Mesenchymal stem cell (in vitro differentiated cells and primary cell): ENCODE measurements at regions not wholly inside any gene's neighbourhood (a gene's known extent, or its start where the extent isn't known, plus 50 kb on each side); places are given as distances from the start of the nearest gene placed in this dataset.

Experiments used
- DNase-seq: peaks from one replicate; pipeline ENCODE4 v3.0.0-alpha.2; 2013
- H2AFZ ChIP-seq: one replicate; pipeline ENCODE4 v1.6.1; 2013; ENCODE audit warnings: low read depth, mild to moderate bottlenecking, control low read depth, inconsistent platforms, low read length, moderate library complexity
- H2AK5ac ChIP-seq: 2 replicates; pipeline ENCODE4 v1.6.1; 2013; ENCODE audit warnings: low read length, moderate library complexity, mild to moderate bottlenecking, inconsistent platforms; ENCODE audit not compliant: severe bottlenecking
- H2BK120ac ChIP-seq: one replicate; pipeline ENCODE4 v1.6.1; 2013; ENCODE audit warnings: low read depth, mild to moderate bottlenecking, inconsistent platforms, low read length, moderate library complexity
- H2BK12ac ChIP-seq, 2 experiments: one replicate each; pipeline ENCODE4 v1.6.1; 2013; ENCODE audit warnings: inconsistent platforms in 2 of 2, low read length in 2 of 2, mild to moderate bottlenecking in 2 of 2, moderate library complexity in 2 of 2, control low read depth in 1 of 2
- H2BK15ac ChIP-seq: one replicate; pipeline ENCODE4 v1.6.1; 2013; ENCODE audit warnings: mild to moderate bottlenecking, low read depth, inconsistent platforms; ENCODE audit not compliant: poor library complexity, severe bottlenecking
- H2BK5ac ChIP-seq: 2 replicates; pipeline ENCODE4 v1.6.1; 2013; ENCODE audit warnings: low read depth, mild to moderate bottlenecking, low read length, control low read depth, inconsistent platforms; ENCODE audit not compliant: poor library complexity, severe bottlenecking
- H3K14ac ChIP-seq, 2 experiments: one replicate each; pipeline ENCODE4 v1.6.1; 2013; ENCODE audit warnings: inconsistent platforms in 2 of 2, low read length in 2 of 2, control low read depth in 1 of 2, mild to moderate bottlenecking in 1 of 2, moderate library complexity in 1 of 2
- H3K18ac ChIP-seq, 2 experiments: one replicate each; pipeline ENCODE4 v1.6.1; 2013; ENCODE audit warnings: inconsistent platforms in 2 of 2, low read length in 2 of 2, control low read depth in 1 of 2, low read depth in 1 of 2, mild to moderate bottlenecking in 1 of 2
- H3K23ac ChIP-seq, 2 experiments: one replicate each; pipeline ENCODE4 v1.6.1; 2013; ENCODE audit warnings: inconsistent platforms in 2 of 2, low read length in 2 of 2, mild to moderate bottlenecking in 2 of 2, moderate library complexity in 2 of 2, control low read depth in 1 of 2
- H3K27ac ChIP-seq: 2 replicates; pipeline ENCODE4 v1.5.1; 2013; ENCODE audit warnings: mild to moderate bottlenecking, moderate library complexity, low read length, control low read depth, inconsistent platforms; ENCODE audit not compliant: poor library complexity, severe bottlenecking
- H3K27me3 ChIP-seq, 2 experiments: 2 replicates each; pipeline versions ENCODE4 v1.6.1 to v1.7.0; 2013; ENCODE audit warnings: low read length in 2 of 2, mild to moderate bottlenecking in 2 of 2, moderate library complexity in 2 of 2, control low read depth in 1 of 2, inconsistent platforms in 1 of 2; ENCODE audit not compliant: control insufficient read depth in 1 of 2, insufficient read depth in 1 of 2
- H3K36me3 ChIP-seq, 2 experiments: 2 replicates each; pipeline versions ENCODE4 v1.6.1 to v1.7.0; 2013; ENCODE audit warnings: low read length in 2 of 2, control low read depth in 1 of 2, inconsistent platforms in 1 of 2, low read depth in 1 of 2, mild to moderate bottlenecking in 1 of 2; ENCODE audit not compliant: insufficient read depth in 2 of 2, control insufficient read depth in 1 of 2
- H3K4ac ChIP-seq, 2 experiments: one replicate each; pipeline ENCODE4 v1.6.1; 2013; ENCODE audit warnings: inconsistent platforms in 2 of 2, low read length in 2 of 2, mild to moderate bottlenecking in 2 of 2, moderate library complexity in 2 of 2, control low read depth in 1 of 2, low read depth in 1 of 2
- H3K4me1 ChIP-seq: 2 replicates; pipeline ENCODE4 v1.6.1; 2013; ENCODE audit warnings: low read depth, low read length, control low read depth; ENCODE audit not compliant: control insufficient read depth, insufficient read depth
- H3K4me2 ChIP-seq: 2 replicates; pipeline ENCODE4 v1.6.1; 2013; ENCODE audit warnings: low read length, mild to moderate bottlenecking, inconsistent platforms; ENCODE audit not compliant: poor library complexity, severe bottlenecking
- H3K4me3 ChIP-seq, 2 experiments: 2 replicates each; pipeline versions ENCODE4 v1.5.1 to v1.7.0; 2013; ENCODE audit warnings: low read length in 2 of 2, mild to moderate bottlenecking in 2 of 2, control low read depth in 1 of 2, low read depth in 1 of 2; ENCODE audit not compliant: insufficient read depth in 1 of 2
- H3K79me1 ChIP-seq: replicated peaks from 2 replicates; pipeline ENCODE4 v1.6.1; 2013; ENCODE audit warnings: mild to moderate bottlenecking, control low read depth, low read length, inconsistent platforms; ENCODE audit not compliant: poor library complexity, severe bottlenecking
- H3K9ac ChIP-seq: 2 replicates; pipeline ENCODE4 v1.7.0; 2013; ENCODE audit warnings: mild to moderate bottlenecking, low read length, moderate library complexity
- H3K9me3 ChIP-seq: 2 replicates; pipeline ENCODE4 v1.7.0; 2013; ENCODE audit warnings: mild to moderate bottlenecking, low read length; ENCODE audit not compliant: control insufficient read depth
- H4K8ac ChIP-seq: one replicate; pipeline ENCODE4 v1.6.1; 2013; ENCODE audit warnings: inconsistent platforms, mild to moderate bottlenecking, low read length, moderate library complexity
- H4K91ac ChIP-seq: one replicate; pipeline ENCODE4 v1.6.1; 2013; ENCODE audit warnings: mild to moderate bottlenecking, low read length, inconsistent platforms
- WGBS: methylation state at CpG from one replicate; pipeline ENCODE4 v1.1.7; 2013; ENCODE audit warnings: mixed read lengths; 5-methylcytosine and 5-hydroxymethylcytosine counted together

DNA sequence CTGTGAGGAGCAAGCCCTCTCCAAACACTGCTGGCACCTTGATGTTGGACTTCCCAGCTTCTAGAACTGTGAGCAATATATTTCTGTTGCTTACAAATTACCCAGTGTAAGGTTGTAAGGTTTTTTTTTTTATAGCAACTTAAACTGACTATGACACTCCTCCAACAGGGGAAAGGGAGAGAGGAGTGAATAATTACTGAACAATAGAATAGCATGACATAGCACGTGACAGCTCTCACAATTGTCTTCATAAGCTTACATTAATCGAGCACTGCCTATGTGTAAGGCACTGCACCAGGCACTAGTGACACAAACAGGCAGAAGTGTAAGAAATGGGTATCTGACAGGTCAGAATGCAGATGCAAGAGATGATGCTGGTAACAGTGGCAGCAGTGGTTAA is 136.9 kb downstream of the FAT3 start:
- H2AK5ac ChIP-seq, result no peak overlapping the region
- no peak overlapping the region for H3K4ac ChIP-seq
- peak overlapping the region in 1 of 2 experiments; percentile 53 for H3K14ac ChIP-seq
- no peak overlapping the region for H2AFZ ChIP-seq
- no peak overlapping the region for H2BK15ac ChIP-seq
- no peak overlapping the region for H4K8ac ChIP-seq
- H3K79me1 ChIP-seq, result no peaks in the 10 kb centered on the region
- no peak overlapping the region for H3K9ac ChIP-seq
- no peaks in the 10 kb centered on the region for H3K4me1 ChIP-seq
- no peak overlapping the region for H2BK12ac ChIP-seq
- no peak overlapping the region for H3K27ac ChIP-seq
- H2BK5ac ChIP-seq, result no peak overlapping the region
- 76% methylated on average over 2 of the region's 2 CpGs for WGBS
- no peaks in the 10 kb centered on the region for H3K9me3 ChIP-seq
- no peak overlapping the region for H4K91ac ChIP-seq
- H3K4me2 ChIP-seq, result no peak overlapping the region
- H3K23ac ChIP-seq, result no peak overlapping the region
- DNase-seq, result no peak
- no peak overlapping the region for H2BK120ac ChIP-seq
- H3K27me3 ChIP-seq, result no peaks in the 10 kb centered on the region
- H3K36me3 ChIP-seq, result no peaks in the 10 kb centered on the region
- no peak overlapping the region for H3K4me3 ChIP-seq
- H3K18ac ChIP-seq, result no peak overlapping the region

DNA sequence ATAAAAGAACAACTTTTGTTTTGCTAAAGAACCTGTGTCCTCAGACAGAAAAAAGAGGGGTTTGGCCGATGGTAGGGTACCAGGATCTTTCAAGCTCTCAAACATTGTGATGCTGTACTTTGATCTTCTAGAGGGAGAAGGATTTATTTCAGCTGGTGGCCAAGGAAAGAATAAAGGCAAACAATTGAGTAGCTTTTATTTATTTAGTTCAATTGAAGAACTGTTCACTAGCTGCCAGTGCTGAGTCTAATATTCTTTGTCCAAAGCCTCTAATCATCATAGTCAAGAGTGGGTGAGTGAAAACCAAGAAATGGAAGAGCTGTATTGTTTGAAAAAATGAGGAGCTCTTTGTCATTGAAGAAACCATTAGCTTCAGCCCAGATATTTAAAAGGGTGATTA is 138.4 kb downstream of the FAT3 start:
- Histone ChIP-seq H3K9ac (no peak overlapping the region), H3K27me3 (no peaks in the 10 kb centered on the region), H3K4me1 (no peaks in the 10 kb centered on the region), H2BK5ac (no peak overlapping the region), H3K23ac (no peak overlapping the region), H2AK5ac (no peak overlapping the region), H3K79me1 (no peaks in the 10 kb centered on the region), H3K4ac (no peak overlapping the region), H3K27ac (no peak overlapping the region), H2BK15ac (no peak overlapping the region), H2AFZ (no peak overlapping the region), H2BK12ac (no peak overlapping the region), H3K14ac (no peak overlapping the region), H3K4me2 (no peak overlapping the region), H3K9me3 (no peaks in the 10 kb centered on the region), H3K4me3 (no peak overlapping the region), H3K18ac (no peak overlapping the region), H2BK120ac (no peak overlapping the region), H4K8ac (no peak overlapping the region), H4K91ac (no peak overlapping the region), H3K36me3 (no peaks in the 10 kb centered on the region)
- 94% methylated on average over 1 of the region's 1 CpG for WGBS
- no peak for DNase-seq

DNA sequence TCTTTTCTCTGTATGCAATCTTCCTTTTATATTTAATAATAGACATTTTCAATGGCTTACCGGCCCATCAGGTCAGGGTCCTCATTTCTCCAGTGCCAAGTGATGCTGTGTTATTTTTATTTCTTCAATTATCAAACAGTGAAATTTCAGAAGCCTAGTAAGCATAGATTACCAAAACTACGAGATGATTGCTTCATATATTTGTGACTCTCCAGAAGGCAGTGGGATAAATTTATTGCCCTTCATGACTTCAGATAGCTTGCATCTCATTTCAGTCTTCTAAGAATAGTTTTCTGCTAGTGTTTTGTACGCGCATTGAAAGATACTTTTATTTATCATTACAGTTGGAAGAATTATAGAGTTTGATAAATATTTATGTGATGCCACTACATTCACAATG is 139.6 kb downstream of the FAT3 start:
- Histone ChIP-seq H3K4ac (no peak overlapping the region), H3K23ac (no peak overlapping the region), H3K9ac (no peak overlapping the region), H2BK15ac (no peak overlapping the region), H3K18ac (no peak overlapping the region), H2AFZ (no peak overlapping the region), H3K79me1 (no peaks in the 10 kb centered on the region), H3K14ac (no peak overlapping the region), H2BK5ac (no peak overlapping the region), H3K27ac (no peak overlapping the region), H2BK120ac (no peak overlapping the region), H2AK5ac (no peak overlapping the region), H3K4me2 (no peak overlapping the region), H4K91ac (no peak overlapping the region), H3K4me3 (no peak overlapping the region), H3K4me1 (no peaks in the 10 kb centered on the region), H2BK12ac (no peak overlapping the region), H3K27me3 (no peaks in the 10 kb centered on the region), H3K36me3 (no peaks in the 10 kb centered on the region), H3K9me3 (no peaks in the 10 kb centered on the region), H4K8ac (no peak overlapping the region)
- no CpG with 5 or more reads among the region's 4 CpGs for WGBS
- no peak for DNase-seq

DNA sequence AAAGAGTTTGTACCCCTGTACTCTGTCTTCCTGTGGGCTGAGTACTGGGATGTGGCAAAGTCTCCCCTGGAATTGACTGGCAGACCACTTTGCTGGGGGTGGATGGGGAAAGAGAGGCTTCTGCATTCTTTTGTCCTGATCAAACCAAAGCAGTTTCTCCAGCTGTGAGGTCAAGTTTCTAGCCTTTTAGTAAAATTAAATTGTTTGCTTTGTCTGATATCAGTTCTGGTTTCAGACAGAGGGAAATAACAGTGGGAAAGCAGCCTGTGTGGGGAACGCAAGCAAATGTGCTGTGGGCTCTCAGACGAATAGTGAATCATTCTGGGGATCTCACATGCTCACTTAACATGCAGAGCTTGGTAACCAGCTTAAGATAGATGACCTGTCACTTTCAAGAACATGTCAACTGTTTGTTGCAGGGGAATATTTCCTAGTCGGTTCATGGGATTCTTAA is 151.6 kb downstream of the FAT3 start:
- H2BK5ac ChIP-seq, result peak overlapping the region; percentile 76
- DNase-seq, result peak; percentile 50
- H3K23ac ChIP-seq, result no peak overlapping the region
- no peaks in the 10 kb centered on the region for H3K36me3 ChIP-seq
- no peak overlapping the region for H3K9ac ChIP-seq
- no peaks in the 10 kb centered on the region for H3K9me3 ChIP-seq
- no peak overlapping the region for H3K4me3 ChIP-seq
- H3K4ac ChIP-seq, result no peak overlapping the region
- H2BK12ac ChIP-seq, result no peak overlapping the region
- no peak overlapping the region for H2BK120ac ChIP-seq
- no peak overlapping the region for H3K4me2 ChIP-seq
- H4K8ac ChIP-seq, result no peak overlapping the region
- no peak overlapping the region for H4K91ac ChIP-seq
- peaks cover 2% of the 10 kb centered on the region for H3K4me1 ChIP-seq
- no peak overlapping the region for H2AFZ ChIP-seq
- H2BK15ac ChIP-seq, result no peak overlapping the region
- H3K18ac ChIP-seq, result no peak overlapping the region
- no peaks in the 10 kb centered on the region for H3K27me3 ChIP-seq
- H2AK5ac ChIP-seq, result no peak overlapping the region
- peak overlapping the region; percentile 88 for H3K27ac ChIP-seq
- no peak overlapping the region for H3K14ac ChIP-seq
- WGBS, result 26% methylated on average over 3 of the region's 3 CpGs
- no peaks in the 10 kb centered on the region for H3K79me1 ChIP-seq
